ENCODE measurements at regions not wholly inside any gene's neighbourhood (a gene's known extent, or its start where the extent isn't known, plus 50 kb on each side); places are given as distances from the start of the nearest gene placed in this dataset.

- no peak for TF ChIP-seq CTCF (IDR thresholded peaks at IDR 0.05)
- TF ChIP-seq POLR2A (IDR thresholded peaks at IDR 0.05) = no peak
Measured at GRCh38 chr1:219801156-219801820, 127.1 kb downstream of the SLC30A10 start.

Measured in thyroid gland (tissue), 4 donors.